GM19467 (cell line): ENCODE measurements at regions not wholly inside any gene's neighbourhood (a gene's known extent, or its start where the extent isn't known, plus 50 kb on each side); places are given as distances from the start of the nearest gene placed in this dataset.
"Not testable (repeated sequence)": the region's sequence is repeated elsewhere in the genome, so short reads cannot be mapped to it uniquely, and the experiment has no call there.

Source experiments
- ATAC-seq: cut with Tn5 transposase; IDR thresholded peaks from one replicate; pipeline ENCODE4 v1.9.1; 2021; ENCODE audit warnings: mild to moderate bottlenecking, moderate library complexity; ENCODE audit not compliant: unreplicated experiment

GRCh38 chr2:144753416-144753815 is 233.5 kb upstream of the ZEB2 start:
- ATAC-seq: no peak

GRCh38 chr2:144751142-144751905 is 231.4 kb upstream of the ZEB2 start:
- ATAC-seq: no peak

GRCh38 chr2:144749188-144749587 is 229.3 kb upstream of the ZEB2 start:
- ATAC-seq: no peak

- no peak for ATAC-seq
Measured at GRCh38 chr2:144748443-144748842, 228.5 kb upstream of the ZEB2 start.

- ATAC-seq: no peak
Measured at GRCh38 chr2:144747571-144747970, 227.7 kb upstream of the ZEB2 start.

- ATAC-seq: no peak
Measured at GRCh38 chr2:144745424-144745823, 225.5 kb upstream of the ZEB2 start.

GRCh38 chr2:144738749-144739148 is 218.8 kb upstream of the ZEB2 start:
- ATAC-seq: no peak

GRCh38 chr2:144730711-144731110 is 210.8 kb upstream of the ZEB2 start:
- no peak for ATAC-seq

GRCh38 chr2:144724460-144724859 is 204.5 kb upstream of the ZEB2 start:
- ATAC-seq: not testable (repeated sequence)

- ATAC-seq: no peak
Measured at GRCh38 chr2:144718376-144718775, 198.5 kb upstream of the ZEB2 start.

GRCh38 chr2:144715992-144716391 is 196.1 kb upstream of the ZEB2 start:
- ATAC-seq: no peak

GRCh38 chr2:144713410-144713809 is 193.5 kb upstream of the ZEB2 start:
- no peak for ATAC-seq

GRCh38 chr2:144712550-144712940 is 192.6 kb upstream of the ZEB2 start:
- no peak for ATAC-seq

- ATAC-seq: no peak
Measured at GRCh38 chr2:144711630-144712549, 192.0 kb upstream of the ZEB2 start.

GRCh38 chr2:144711084-144711483 is 191.2 kb upstream of the ZEB2 start:
- ATAC-seq: no peak

GRCh38 chr2:144708626-144709025 is 188.7 kb upstream of the ZEB2 start:
- ATAC-seq: no peak

- ATAC-seq: no peak
Measured at GRCh38 chr2:144707736-144708326, 187.9 kb upstream of the ZEB2 start.

GRCh38 chr2:144706647-144707046 is 186.7 kb upstream of the ZEB2 start:
- no peak for ATAC-seq

GRCh38 chr2:144705328-144706245 is 185.7 kb upstream of the ZEB2 start:
- no peak for ATAC-seq

GRCh38 chr2:144704709-144705095 is 184.8 kb upstream of the ZEB2 start:
- no peak for ATAC-seq
